Ascending aorta (tissue), 2 donors: ENCODE measurements at regions not wholly inside any gene's neighbourhood (a gene's known extent, or its start where the extent isn't known, plus 50 kb on each side); places are given as distances from the start of the nearest gene placed in this dataset.
"Not testable (repeated sequence)": the region's sequence is repeated elsewhere in the genome, so short reads cannot be mapped to it uniquely, and the experiment has no call there.

Experiments
- DNase-seq, 2 donors: peaks; one replicate each; pipeline ENCODE4 v3.0.0-alpha.2; 2019; ENCODE audit warnings: low spot score in 2 of 2
- H3K27ac ChIP-seq, 2 donors: fragments of 200-600 bp; sonication (generic); one replicate each; pipeline ENCODE4 v1.5.1; 2016 to 2017; ENCODE audit warnings: mild to moderate bottlenecking in 1 of 2
- H3K27me3 ChIP-seq: fragments of 200-600 bp; sonication (generic); one replicate; pipeline ENCODE4 v1.5.1; 2017
- H3K36me3 ChIP-seq, 2 donors: fragments of 200-600 bp; sonication (generic); one replicate each; pipeline ENCODE4 v1.5.1; 2016
- H3K4me1 ChIP-seq, 2 donors: fragments of 200-600 bp; sonication (generic); one replicate each; pipeline ENCODE4 v1.5.1; 2016 to 2017; ENCODE audit warnings: mild to moderate bottlenecking in 1 of 2
- H3K4me3 ChIP-seq, 2 donors: fragments of 200-600 bp; sonication (generic); one replicate each; pipeline ENCODE4 v1.5.1; 2016 to 2017; ENCODE audit warnings: mild to moderate bottlenecking in 1 of 2
- H3K9me3 ChIP-seq, 2 donors: fragments of 200-600 bp; sonication (generic); one replicate each; pipeline ENCODE4 v1.5.1; 2016
- CTCF ChIP-seq, 3 experiments: fragments of 200-600 bp in 2 of 3; fragments of 450-650 bp in 1 of 3; sonication (generic) in 2 of 3; IDR thresholded peaks; one replicate each; pipeline ENCODE4 v1.5.1; 2016 to 2019; ENCODE audit warnings: antibody characterized with exemption in 3 of 3, mild to moderate bottlenecking in 1 of 3, moderate library complexity in 1 of 3
- intact Hi-C: fragments of 100-400 bp; cut with DNase I; formaldehyde crosslinking; loops from one replicate; pipeline ENCODE4 v1.15.1; 2023

DNA sequence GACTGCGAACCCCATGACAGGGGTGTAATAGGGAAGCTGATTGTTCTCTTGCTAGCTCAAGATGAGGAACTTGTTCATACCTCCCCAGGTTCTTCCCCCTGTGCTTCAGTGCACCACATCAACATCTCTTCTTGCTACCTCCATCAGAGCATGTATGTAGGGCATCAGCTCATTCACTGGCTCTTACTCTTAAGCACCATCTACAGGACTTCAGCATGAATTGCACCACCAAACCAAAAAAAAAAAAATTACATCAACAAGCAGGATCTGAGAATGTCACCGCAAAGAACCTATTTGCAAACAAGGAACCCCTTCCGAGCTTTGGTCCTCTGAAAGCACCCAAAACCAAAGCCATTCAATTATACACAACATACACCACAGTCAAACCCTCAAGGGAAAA lies 2226.5 kb upstream of the RAG2 start:
- TF ChIP-seq CTCF (IDR thresholded peaks at IDR 0.05) = no peak
- Histone ChIP-seq H3K4me1 (no peaks in the 10 kb centered on the region), H3K36me3 (no peaks in the 10 kb centered on the region), H3K27ac (no peak overlapping the region), H3K4me3 (no peak overlapping the region), H3K27me3 (no peaks in the 10 kb centered on the region), H3K9me3 (peaks cover 0 to 11% of the 10 kb centered on the region in 2 donors)
- no peak for DNase-seq
- intact Hi-C loops = no loop called here

DNA sequence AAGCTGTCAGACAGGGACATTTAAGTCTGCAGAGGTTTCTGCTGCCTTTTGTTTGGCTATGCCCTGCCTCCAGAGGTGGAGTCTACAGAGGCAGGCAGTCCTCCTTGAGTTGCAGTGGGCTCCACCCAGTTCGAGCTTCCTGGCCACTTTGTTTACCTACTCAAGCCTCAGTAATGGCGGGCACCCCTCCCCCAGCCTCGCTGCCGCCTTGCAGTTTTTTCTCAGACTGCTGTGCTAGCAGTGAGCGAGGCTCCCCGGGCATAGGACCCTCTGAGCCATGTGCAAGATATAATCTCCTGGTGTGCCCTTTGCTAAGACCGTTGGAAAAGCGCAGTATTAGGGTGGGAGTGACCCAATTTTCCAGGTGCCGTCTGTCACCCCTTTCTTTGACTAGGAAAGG lies 2223.8 kb upstream of the RAG2 start:
- H3K4me3 ChIP-seq, H3K27ac ChIP-seq, H3K9me3 ChIP-seq, intact Hi-C loops, H3K4me1 ChIP-seq, H3K36me3 ChIP-seq, DNase-seq, H3K27me3 ChIP-seq: not testable (repeated sequence)

- Histone ChIP-seq H3K9me3 (no peaks in the 10 kb centered on the region), H3K4me3 (no peak overlapping the region), H3K27ac (no peak overlapping the region), H3K4me1 (no peaks in the 10 kb centered on the region), H3K27me3 (no peaks in the 10 kb centered on the region), H3K36me3 (no peaks in the 10 kb centered on the region)
- no peak for DNase-seq
- intact Hi-C loops = no loop called here
- no peak for TF ChIP-seq CTCF (IDR thresholded peaks at IDR 0.05)
Observed at GRCh38 chr11:38819981-38820380, 2221.9 kb upstream of the RAG2 start.

GRCh38 chr11:38818720-38819119 lies 2220.7 kb upstream of the RAG2 start:
- no peak for TF ChIP-seq CTCF (IDR thresholded peaks at IDR 0.05)
- intact Hi-C loops = no loop called here
- no peak for DNase-seq

DNA sequence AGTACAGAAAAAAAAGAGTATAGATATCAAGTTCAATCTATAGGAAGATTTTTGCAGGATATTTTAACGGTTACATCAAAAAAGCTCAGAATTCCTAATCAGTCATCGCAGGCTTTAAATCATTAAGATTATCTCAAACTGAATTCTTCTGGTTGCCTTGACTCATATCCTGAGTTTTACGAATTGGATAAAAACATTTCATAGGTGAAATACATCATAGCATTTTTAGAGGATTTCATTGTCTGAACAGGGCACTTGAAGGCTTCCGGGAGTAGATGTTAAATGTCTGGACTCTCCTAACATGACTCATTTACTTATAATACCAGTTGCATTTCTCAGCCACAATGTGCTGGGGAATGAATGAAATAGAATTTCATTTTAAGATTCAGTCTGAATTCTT lies 2216.6 kb upstream of the RAG2 start:
- Histone ChIP-seq H3K4me1 (no peaks in the 10 kb centered on the region), H3K27ac (no peak overlapping the region), H3K27me3 (no peaks in the 10 kb centered on the region), H3K36me3 (no peaks in the 10 kb centered on the region), H3K4me3 (no peak overlapping the region), H3K9me3 (no peaks in the 10 kb centered on the region)
- intact Hi-C loops = no loop called here
- no peak for DNase-seq
- no peak for TF ChIP-seq CTCF (IDR thresholded peaks at IDR 0.05)

More at GRCh38 chr11:38818720-38819119, 2220.7 kb upstream of the RAG2 start:
- Histone ChIP-seq H3K36me3 (no peaks in the 10 kb centered on the region), H3K27ac (no peak overlapping the region), H3K27me3 (no peaks in the 10 kb centered on the region), H3K4me3 (no peak overlapping the region), H3K4me1 (no peaks in the 10 kb centered on the region), H3K9me3 (no peaks in the 10 kb centered on the region)

- Histone ChIP-seq H3K27ac (no peak overlapping the region), H3K4me1 (no peaks in the 10 kb centered on the region), H3K4me3 (no peak overlapping the region), H3K9me3 (no peaks in the 10 kb centered on the region), H3K36me3 (no peaks in the 10 kb centered on the region), H3K27me3 (no peaks in the 10 kb centered on the region)
- no peak for TF ChIP-seq CTCF (IDR thresholded peaks at IDR 0.05)
- no peak for DNase-seq
- intact Hi-C loops = no loop called here
Observed at GRCh38 chr11:38809521-38809920, 2211.5 kb upstream of the RAG2 start.
